Midbrain (tissue), 1 donor: ENCODE measurements at regions not wholly inside any gene's neighbourhood (a gene's known extent, or its start where the extent isn't known, plus 50 kb on each side); places are given as distances from the start of the nearest gene placed in this dataset.
"Not testable (repeated sequence)": the region's sequence is repeated elsewhere in the genome, so short reads cannot be mapped to it uniquely, and the experiment has no call there.

Source experiments
- DNase-seq: peaks from one replicate; lab custom pipeline; 2025; lab: John Stamatoyannopoulos, UW

DNA sequence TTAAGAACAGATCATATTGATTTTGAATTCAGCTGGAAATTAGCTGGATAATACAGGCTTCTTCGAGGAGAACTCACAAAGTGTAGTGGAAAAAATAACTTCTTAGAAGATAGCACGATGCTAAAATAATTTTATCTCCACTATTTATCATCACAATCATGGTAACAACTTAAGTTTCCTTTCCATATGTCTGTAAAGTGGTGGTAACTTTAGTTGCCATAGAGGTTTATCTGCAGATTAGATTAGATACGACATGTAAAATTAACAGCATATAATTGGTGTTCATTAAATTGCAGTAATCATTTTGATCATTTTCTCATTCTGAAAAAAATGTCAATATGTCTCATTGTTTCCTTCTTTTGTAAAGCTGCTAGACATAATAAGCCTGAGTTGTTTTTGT, 921.5 kb downstream of the KCNT2 start:
- DNase-seq = no peak

DNA sequence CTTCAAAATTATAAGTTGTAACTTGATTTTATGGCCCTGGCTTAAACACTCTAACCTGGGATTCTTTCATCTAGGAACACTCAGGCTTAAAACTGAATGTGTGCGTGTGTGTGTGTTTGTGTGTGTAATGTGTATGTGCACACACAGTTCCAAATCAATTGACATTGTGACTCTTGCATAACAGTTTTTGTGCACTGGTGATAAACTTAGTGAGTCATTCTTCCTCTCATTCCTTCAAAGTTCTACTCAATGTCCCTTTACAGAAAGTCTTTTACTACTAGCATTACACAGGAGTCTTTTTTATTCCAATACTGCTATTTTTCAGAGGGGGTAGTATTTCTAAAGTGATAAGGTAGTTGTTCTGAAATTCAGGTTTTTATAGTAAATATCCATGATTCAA, 943.6 kb downstream of the KCNT2 start:
- DNase-seq = no peak

DNA sequence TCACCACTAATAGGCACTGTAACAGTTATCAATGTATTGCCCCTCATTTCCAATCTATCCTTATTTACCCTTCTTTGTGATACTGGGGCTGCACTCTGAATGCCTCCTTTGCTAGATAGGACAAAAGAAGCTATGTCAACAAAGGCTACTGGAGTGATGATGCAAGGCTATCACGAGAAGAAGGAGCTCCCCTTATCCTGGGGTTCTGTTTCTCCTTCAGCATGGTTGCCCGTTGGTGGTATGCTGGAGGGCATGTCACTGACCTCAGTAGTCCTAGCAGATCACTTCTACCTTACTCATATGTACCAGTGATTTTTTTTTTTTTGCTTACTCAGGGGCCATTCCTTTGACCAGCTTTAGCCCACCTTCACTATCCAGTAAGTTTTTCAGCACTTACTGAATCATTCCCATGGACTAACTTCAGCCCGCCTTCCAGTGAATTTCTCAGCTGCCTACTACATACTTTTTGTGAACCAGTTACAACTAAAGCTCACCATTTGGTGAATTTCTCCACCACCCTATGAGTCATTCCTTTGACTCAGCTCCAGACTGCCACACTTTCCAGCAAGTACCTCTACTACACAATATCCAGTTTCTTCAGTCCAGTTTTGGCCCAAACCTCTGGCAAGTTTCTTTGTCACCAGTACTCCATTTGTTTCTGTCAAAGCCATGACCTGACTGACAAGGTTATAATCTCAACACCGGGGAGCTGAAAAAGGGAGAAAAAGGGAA, 944.5 kb downstream of the KCNT2 start:
- DNase-seq = no peak

DNA sequence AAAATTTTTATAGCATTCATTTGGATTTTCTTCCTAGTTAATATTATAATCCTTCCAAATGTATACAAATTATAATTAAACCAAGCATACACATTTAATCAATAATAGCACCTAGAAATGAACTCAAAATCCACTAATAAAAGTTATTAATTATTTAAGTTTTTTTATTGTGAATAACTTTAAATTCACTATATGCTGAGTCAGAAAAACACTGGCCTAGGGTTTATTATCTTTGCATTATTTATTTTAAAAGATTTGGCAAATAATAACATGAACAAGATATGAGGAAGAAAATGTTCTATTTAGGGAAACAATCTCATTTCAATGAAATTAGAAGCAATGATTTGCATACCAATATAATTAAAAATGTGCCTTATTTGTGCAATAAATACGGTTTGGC, 951.5 kb downstream of the KCNT2 start:
- no peak for DNase-seq

DNA sequence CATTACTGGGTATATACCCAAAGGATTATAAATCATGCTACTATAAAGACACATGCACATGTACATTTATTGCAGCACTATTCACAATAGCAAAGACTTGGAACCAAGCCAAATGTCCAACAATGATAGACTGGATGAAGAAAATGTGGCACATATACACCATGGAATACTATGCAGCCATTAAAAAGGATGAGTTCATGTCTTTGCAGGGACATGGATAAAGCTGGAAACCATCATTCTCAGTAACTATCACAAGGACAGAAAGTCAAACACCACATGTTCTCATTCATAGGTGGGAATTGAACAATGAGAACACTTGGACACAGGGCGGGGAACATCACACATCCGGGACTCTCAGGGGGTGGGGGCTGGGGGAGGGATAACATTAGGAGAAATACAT, 959.4 kb downstream of the KCNT2 start:
- not testable (repeated sequence) for DNase-seq

DNA sequence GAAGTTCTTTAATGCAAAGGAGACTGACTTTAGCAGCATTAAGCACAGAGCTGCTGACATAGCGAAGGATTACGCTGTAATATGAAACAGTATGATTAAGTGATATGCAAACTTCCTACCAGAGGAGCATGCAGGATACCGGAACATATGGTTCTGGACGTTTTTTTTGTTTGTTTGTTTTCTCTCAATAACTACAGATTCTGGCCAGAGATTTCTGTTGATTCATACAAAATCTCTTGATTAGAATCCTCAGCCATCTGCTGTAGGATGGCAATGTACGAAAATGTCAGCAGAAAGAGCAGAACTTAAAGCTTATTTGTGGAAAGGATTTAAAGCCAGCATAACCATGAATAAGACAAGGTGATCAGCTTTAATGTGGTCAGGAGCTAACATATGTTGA, 970.7 kb downstream of the KCNT2 start:
- no peak for DNase-seq

DNA sequence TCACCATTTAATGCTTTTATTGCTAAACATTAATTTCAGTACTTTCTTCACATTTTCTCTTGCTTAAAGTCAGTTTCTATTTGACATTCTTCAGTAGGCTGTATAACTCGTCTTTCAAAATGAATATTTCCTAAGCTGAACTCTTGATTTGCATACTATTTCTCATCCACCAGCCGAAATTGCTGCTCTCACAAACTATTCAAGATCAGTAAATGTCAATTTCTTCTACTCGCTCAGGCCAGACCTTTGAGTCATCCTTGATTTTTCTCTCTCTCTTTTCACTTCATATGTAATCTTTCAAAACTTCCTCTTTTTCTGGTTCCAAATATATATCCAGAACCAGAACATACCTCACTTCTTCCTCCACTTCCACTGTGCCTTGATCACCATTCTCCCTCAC, 990.0 kb downstream of the KCNT2 start:
- no peak for DNase-seq

DNA sequence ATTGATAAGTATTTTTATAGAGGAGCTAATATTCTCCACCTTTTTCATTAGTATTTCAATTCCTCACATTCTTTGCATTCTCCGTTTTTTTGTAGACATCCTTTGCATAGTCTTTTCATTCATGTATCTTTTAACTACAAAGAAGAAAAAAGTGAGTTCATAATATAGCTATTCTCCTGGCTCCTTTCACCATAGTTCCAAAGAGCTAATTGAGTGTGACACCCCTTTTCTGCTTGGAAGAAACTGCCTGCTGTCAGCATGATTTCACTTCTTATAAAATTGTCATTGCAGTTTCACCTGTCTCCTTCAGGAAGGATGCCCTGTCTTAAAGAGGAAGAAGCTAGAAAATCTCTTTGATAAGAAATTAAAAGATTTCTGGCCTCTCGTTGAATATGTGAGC, 991.1 kb downstream of the KCNT2 start:
- no peak for DNase-seq

DNA sequence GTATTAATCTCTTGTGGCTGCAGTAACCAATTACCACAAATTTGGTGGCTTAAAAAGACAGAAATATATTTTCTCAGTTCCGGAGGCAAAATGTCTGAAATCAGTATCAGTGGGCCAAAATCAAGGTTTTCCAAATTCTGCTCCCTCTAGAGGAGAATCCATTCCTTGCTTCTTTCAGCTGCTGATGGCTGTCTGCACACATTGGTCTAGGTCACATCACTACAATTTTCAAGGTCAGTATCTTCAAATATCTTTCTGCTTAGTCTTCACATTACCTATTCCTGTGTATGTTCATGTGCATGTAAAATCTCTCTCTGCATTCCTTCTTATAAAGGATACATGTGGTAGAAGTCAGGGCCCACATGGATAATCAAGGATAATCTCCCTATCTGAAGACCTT, 999.4 kb downstream of the KCNT2 start:
- no peak for DNase-seq

DNA sequence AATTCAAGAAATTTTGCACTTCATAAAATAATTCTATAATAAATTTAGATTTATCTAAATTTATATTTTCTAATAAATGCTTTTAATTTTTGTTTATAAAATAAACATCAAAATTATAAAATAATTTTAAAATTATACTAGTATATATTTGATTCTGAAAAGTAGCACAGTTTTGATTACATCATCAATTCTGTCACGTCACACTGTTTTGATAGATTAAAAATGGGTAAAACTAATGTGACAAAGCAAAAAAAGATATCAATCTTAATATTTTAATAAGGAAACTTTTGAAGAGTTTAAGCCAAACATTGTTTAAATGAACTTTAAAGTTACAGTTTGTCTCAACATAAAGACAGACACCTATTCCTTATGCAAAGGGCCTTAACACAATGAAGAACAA, 1001.8 kb downstream of the KCNT2 start:
- no peak for DNase-seq

DNA sequence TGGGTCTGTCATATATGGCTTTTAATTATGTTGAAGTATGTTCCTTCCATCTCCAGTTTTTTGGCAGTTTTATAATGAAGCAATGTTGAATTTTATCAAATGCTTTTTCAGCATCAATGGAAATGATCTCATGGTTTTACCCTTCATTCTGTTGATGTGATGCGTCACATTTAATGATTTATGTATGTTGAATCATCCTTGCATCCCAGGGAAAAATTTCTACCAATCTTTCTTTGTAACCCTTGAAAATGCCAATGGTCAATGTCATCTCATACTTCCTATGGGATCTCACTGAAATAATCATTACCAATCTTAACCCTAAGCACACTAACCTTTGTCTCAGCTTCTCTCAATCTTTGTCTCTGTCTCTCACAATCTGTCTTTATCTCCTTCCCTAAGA, 1004.0 kb downstream of the KCNT2 start:
- no peak for DNase-seq

DNA sequence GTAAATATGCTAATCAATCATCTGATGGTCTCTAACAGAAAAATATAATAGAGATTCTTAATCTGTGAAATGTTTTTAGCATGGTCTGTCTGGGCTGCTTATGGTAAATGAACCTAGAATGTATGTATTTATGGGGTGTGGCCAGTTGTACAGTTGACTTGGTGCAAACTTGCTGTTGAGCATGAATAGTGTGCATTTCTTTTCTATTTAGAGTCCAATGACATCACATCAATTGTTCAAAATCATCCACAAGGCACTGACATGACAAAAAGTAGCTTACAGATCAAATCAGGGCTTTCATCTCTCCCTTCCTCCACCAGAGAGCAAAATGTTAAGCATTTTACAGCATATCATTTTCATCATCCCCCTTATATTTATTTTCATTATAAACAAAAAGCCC, 1010.3 kb downstream of the KCNT2 start:
- no peak for DNase-seq

DNA sequence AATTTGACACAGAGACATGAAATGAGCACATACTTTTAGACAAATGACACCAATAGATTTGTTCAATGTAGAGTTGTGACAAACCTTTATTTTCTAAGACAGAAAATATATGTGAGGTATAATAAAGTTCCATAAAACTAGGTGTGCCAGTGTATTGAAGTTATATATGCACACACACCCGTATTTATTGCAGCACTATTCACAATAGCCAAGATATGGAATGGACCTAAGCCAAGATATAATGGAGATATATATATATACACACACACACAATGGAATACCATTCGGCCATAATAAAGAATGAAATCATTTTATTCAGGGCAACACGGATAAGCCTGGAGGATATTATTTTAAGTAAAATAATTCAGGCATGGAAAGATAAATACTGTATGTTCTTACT, 1013.5 kb downstream of the KCNT2 start:
- no peak for DNase-seq

DNA sequence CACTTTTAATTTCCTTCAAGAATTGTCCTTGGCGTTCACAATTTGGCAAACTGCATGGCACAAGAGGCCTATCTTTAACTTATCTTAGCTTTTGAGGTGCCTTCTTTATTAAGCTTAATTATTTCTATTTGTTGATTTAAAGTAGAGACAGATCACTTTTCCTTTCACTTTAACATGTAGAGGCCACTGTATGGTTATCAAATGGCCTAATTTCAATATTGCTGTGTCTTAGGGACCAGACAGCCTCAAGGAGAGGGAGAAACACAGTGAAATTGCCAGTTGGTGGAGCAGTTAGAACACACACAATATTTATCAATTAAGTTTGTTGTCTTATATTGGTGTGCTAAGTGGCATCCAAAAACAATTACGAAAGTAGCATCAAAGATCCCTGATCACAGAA, 1013.9 kb downstream of the KCNT2 start:
- no peak for DNase-seq

DNA sequence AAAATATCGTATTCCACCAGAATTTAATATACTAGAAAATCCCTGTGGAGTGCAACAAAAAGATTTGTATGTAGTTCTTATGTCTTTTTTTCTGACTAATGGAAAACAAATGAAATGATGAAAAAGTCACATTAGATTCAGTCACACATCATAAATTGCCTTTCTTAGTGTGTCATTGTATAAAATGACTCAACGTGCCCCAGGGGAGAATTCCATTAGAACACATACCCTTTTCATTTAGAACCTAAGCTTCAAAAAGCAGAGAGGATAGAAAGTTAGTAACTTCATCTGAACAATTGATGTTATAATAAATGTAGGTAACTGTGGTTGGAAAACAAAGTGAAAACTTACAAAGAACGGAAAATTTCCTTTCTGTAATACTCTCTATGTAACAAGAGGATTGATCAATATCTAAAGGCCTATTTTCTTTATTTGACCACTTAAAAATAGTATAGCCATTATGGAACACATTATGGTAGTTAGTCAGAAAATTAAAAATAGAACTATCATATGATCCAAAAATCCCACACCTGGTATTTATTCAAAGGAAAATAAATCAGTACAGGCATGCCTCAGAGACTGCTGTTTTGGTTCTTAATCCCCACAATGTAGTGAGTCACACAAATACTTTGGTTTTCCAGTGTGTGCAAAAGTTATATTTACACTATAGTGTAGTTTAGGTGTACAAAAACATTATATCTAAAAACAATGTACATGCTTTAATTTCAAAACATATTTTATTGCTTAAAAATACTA, 1016.1 kb downstream of the KCNT2 start:
- no peak for DNase-seq

DNA sequence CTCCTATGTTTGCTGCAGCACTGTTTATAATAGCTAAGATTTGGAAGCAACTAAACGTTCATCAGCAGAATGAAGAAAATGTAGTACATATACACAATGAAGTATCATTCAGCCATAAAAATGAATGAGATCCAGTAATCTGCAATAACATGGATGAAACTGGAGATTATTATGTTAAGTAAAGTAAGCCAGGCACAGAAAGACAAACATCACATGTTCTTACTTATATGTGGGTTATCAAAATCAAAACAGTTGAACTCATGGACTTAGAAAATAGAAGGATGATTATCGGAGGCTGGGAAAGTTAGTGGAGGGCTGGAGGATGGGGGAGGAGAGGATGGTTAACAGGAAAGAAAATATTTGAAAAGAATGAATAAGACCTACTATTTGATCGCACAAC, 1017.6 kb downstream of the KCNT2 start:
- DNase-seq = no peak

DNA sequence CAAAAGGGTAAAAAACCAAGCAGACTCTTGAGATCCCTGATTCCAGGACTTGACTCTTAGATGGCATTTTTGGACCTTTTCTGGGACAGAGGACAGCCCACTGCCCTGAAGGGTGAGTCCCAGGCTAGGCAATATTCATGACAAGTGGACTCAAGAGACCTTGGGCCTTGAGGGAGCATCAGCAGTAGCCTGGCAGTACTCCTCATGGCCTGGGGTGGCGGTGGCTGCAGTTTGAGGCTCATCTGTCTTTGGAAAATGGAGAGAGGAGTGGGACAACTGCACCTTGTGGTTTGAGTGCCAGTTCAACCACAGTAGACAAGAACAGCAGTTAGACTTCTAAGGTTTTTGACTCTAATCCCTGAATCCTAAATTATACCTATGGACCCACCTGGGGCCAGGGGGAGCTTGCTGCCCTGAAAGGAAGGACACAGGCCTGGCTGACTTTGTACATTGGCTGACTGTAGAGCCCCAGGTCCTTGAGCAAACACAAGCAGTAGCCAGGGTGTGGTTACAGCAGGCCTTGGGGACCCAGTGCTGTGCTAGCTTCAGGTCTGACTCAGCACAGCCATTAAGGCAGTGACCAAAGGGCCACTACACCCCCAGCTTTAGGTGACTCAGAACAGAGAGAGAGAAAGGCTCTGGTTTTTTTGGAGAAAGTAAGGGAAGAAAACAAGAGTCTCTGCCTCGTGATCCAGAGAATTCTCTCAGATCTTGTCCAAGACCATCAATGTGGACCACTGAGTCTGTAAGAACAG, 1023.2 kb downstream of the KCNT2 start:
- DNase-seq = no peak

DNA sequence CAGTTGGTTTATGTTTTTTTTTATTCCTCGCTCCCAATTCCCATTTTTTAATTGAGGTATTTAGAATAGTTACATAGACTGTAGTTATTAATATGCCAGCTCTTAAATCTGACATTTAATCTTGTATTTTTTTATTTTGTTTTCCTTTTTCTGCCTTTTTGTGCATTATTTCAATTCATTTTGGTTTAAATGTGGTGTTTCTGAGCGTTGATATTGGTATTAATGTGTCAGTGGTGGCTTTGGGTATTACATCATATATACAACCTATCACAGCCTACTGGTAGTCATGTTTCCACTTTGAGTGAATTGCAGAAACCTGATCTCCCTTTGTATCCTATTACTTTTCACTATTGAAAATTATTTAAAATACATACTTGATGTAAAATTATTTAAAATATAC, 1027.3 kb downstream of the KCNT2 start:
- no peak for DNase-seq

DNA sequence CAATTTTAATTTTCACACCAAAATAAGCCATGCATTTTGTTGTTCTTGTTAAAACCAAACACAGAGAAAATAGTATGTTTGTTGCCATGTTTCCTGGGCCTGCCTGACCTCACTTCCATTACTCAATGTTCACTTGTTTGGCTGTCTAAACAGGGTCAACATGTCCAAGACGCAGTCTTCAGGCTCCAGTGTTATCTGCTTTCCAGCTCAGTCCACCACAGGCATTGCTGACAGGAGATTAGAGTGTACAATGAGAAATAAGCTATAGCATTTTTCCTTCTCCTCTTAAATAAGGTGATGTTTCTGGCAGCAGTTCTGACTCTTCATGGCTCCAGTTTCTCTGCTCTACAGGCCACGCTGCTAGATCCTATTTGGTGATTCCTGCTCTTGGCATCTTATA, 1030.5 kb downstream of the KCNT2 start:
- no peak for DNase-seq

DNA sequence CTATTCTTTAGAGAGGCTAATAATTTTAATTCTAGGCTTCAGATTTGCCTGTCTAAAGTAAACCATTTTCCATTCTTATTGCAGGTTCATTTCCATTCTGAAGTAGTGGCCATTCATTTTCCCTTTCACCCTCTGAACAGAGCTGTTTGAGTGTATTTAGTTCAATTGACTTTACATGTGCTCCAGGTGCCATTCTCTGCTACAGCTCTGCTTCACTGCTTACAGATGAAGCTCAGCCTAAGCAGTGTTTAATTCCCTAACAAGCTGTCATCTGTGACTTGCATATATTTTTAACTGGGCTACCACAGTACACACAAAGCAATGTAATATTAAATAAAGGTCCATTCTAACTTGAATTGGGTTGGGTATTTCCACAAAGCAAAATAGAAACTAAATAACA, 1031.6 kb downstream of the KCNT2 start:
- no peak for DNase-seq

DNA sequence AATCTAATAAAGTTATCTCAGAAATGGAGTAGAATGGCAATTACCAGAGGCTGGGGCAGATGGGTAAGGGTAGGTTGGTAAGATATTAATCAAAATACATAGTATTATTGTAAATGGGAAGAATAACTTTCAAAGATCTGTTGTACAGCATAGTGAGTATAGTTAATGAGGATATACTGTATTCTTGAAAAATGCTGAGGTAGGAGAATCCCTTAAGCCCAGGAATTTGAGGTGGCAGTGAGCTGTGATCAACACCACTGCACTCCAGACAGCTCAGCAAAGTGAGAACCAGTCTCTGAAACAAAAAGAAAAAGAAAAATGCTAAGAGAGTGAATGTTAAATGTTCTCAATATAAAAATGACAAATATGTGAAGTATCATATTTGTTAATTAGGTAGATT, 1033.7 kb downstream of the KCNT2 start:
- no peak for DNase-seq

DNA sequence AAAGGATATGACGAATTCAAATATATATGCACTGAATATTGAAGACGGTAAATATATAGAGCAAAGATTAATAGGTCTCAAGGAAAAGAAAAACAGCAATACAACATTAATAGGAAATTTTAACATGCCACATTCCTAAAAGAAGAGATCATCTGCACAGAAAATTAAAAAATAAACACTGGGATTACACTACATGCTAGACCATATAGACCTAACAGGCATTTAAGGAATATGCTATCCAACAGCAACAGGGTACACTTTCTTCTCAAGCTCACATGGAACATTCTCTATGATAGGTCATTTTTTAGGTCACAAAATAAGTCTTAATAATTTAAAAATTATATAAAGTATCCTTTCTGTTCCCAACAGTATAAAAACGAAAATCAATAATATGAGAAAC, 1038.3 kb downstream of the KCNT2 start:
- no peak for DNase-seq

DNA sequence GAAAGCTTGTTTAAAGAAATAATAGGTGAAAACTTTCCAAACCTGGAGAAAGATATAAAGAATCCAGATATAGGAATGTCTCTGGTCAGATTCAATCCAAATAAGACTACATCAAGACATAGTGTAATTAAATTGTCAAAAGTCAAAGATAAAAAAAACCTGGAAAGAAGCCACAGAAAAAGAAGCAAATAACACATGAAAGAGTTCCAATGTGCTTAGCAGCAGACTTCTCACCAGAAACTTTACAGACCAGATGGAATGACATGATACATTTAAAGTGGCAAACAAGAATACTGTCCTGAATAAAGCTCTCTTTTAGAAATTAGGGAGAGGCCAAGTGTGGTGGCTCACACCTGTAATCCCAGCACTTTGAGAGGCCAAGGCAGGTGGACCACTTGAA, 1039.9 kb downstream of the KCNT2 start:
- DNase-seq = no peak
